ENCODE measurements at regions not wholly inside any gene's neighbourhood (a gene's known extent, or its start where the extent isn't known, plus 50 kb on each side); places are given as distances from the start of the nearest gene placed in this dataset.

- no peak for DNase-seq
- no peak overlapping the region for H3K27ac Mint-ChIP-seq
- H3K9me3 Mint-ChIP-seq: peaks cover 4 to 6% of the 10 kb centered on the region in 2 donors
- no peak overlapping the region for H3K4me3 Mint-ChIP-seq
- H3K4me1 Mint-ChIP-seq: no peaks in the 10 kb centered on the region
- no peaks in the 10 kb centered on the region for H3K27me3 Mint-ChIP-seq
- no peak for ATAC-seq
These were observed 344.5 kb upstream of the PPARGC1A start for GRCh38 chr4:24234288-24234848.

GRCh38 chr4:24230955-24231354 is 341.1 kb upstream of the PPARGC1A start:
- Mint-ChIP-seq H3K4me3 (no peak overlapping the region), H3K4me1 (no peaks in the 10 kb centered on the region), H3K27me3 (no peaks in the 10 kb centered on the region), H3K27ac (no peak overlapping the region), H3K9me3 (peaks cover 6 to 8% of the 10 kb centered on the region in 2 donors)
- DNase-seq (no peak), ATAC-seq (no peak)

- ATAC-seq (no peak), DNase-seq (no peak)
- H3K27ac Mint-ChIP-seq: no peak overlapping the region
- H3K4me1 Mint-ChIP-seq: no peaks in the 10 kb centered on the region
- no peak overlapping the region for H3K4me3 Mint-ChIP-seq
- H3K27me3 Mint-ChIP-seq: no peaks in the 10 kb centered on the region
- peaks cover 8 to 12% of the 10 kb centered on the region in 2 donors for H3K9me3 Mint-ChIP-seq
These were observed 340.1 kb upstream of the PPARGC1A start for GRCh38 chr4:24229978-24230377.

GRCh38 chr4:24228692-24229091 is 338.8 kb upstream of the PPARGC1A start:
- H3K9me3 Mint-ChIP-seq: peaks cover 20 to 23% of the 10 kb centered on the region in 2 donors
- ATAC-seq: no peak
- H3K4me3 Mint-ChIP-seq: no peak overlapping the region
- no peak overlapping the region for H3K27ac Mint-ChIP-seq
- DNase-seq: no peak
- no peaks in the 10 kb centered on the region for H3K4me1 Mint-ChIP-seq
- H3K27me3 Mint-ChIP-seq: no peaks in the 10 kb centered on the region

GRCh38 chr4:24226667-24227066 is 336.8 kb upstream of the PPARGC1A start:
- Mint-ChIP-seq H3K9me3 (peaks cover 20 to 23% of the 10 kb centered on the region in 2 donors), H3K4me1 (no peaks in the 10 kb centered on the region), H3K4me3 (no peak overlapping the region), H3K27ac (no peak overlapping the region), H3K27me3 (no peaks in the 10 kb centered on the region)
- ATAC-seq (no peak), DNase-seq (no peak)

GRCh38 chr4:24226023-24226422 is 336.2 kb upstream of the PPARGC1A start:
- no peak overlapping the region for H3K4me3 Mint-ChIP-seq
- no peak for DNase-seq
- no peaks in the 10 kb centered on the region for H3K27me3 Mint-ChIP-seq
- peaks cover 20 to 23% of the 10 kb centered on the region in 2 donors for H3K9me3 Mint-ChIP-seq
- no peak for ATAC-seq
- H3K4me1 Mint-ChIP-seq: no peaks in the 10 kb centered on the region
- H3K27ac Mint-ChIP-seq: no peak overlapping the region

- H3K27ac Mint-ChIP-seq: no peak overlapping the region
- ATAC-seq (no peak), DNase-seq (no peak)
- no peaks in the 10 kb centered on the region for H3K4me1 Mint-ChIP-seq
- peaks cover 19% of the 10 kb centered on the region in 2 donors for H3K9me3 Mint-ChIP-seq
- peaks cover 4% of the 10 kb centered on the region for H3K27me3 Mint-ChIP-seq
- H3K4me3 Mint-ChIP-seq: no peak overlapping the region
These were observed 334.6 kb upstream of the PPARGC1A start for GRCh38 chr4:24224446-24224845.

GRCh38 chr4:24219209-24219608 is 329.4 kb upstream of the PPARGC1A start:
- Mint-ChIP-seq H3K4me3 (no peak overlapping the region), H3K9me3 (peaks cover 3 to 12% of the 10 kb centered on the region in 2 donors), H3K27ac (no peak overlapping the region), H3K4me1 (no peaks in the 10 kb centered on the region), H3K27me3 (peaks cover 8% of the 10 kb centered on the region)
- ATAC-seq: no peak
- DNase-seq: no peak

GRCh38 chr4:24218566-24218965 is 328.7 kb upstream of the PPARGC1A start:
- no peak overlapping the region for H3K27ac Mint-ChIP-seq
- DNase-seq (no peak), ATAC-seq (no peak)
- peaks cover 0 to 7% of the 10 kb centered on the region in 2 donors for H3K9me3 Mint-ChIP-seq
- no peak overlapping the region for H3K4me3 Mint-ChIP-seq
- peaks cover 8% of the 10 kb centered on the region for H3K27me3 Mint-ChIP-seq
- H3K4me1 Mint-ChIP-seq: no peaks in the 10 kb centered on the region

- Mint-ChIP-seq H3K27me3 (peaks cover 8% of the 10 kb centered on the region), H3K4me3 (no peak overlapping the region), H3K9me3 (peaks cover 0 to 6% of the 10 kb centered on the region in 2 donors), H3K4me1 (no peaks in the 10 kb centered on the region), H3K27ac (no peak overlapping the region)
- ATAC-seq (no peak), DNase-seq (no peak)
These were observed 324.9 kb upstream of the PPARGC1A start for GRCh38 chr4:24214796-24215195.

- no peak for ATAC-seq
- no peak for DNase-seq
- H3K4me3 Mint-ChIP-seq: no peak overlapping the region
- no peaks in the 10 kb centered on the region for H3K9me3 Mint-ChIP-seq
- H3K4me1 Mint-ChIP-seq: no peaks in the 10 kb centered on the region
- H3K27me3 Mint-ChIP-seq: no peaks in the 10 kb centered on the region
- no peak overlapping the region for H3K27ac Mint-ChIP-seq
These were observed 324.1 kb upstream of the PPARGC1A start for GRCh38 chr4:24213961-24214360.

- DNase-seq (no peak), ATAC-seq (no peak)
- H3K9me3 Mint-ChIP-seq: no peaks in the 10 kb centered on the region
- H3K4me3 Mint-ChIP-seq: no peak overlapping the region
- no peak overlapping the region for H3K27ac Mint-ChIP-seq
- H3K27me3 Mint-ChIP-seq: no peaks in the 10 kb centered on the region
- H3K4me1 Mint-ChIP-seq: no peaks in the 10 kb centered on the region
These were observed 322.8 kb upstream of the PPARGC1A start for GRCh38 chr4:24212642-24213041.

- Mint-ChIP-seq H3K27me3 (no peaks in the 10 kb centered on the region), H3K9me3 (no peaks in the 10 kb centered on the region), H3K27ac (no peak overlapping the region), H3K4me3 (no peak overlapping the region), H3K4me1 (no peaks in the 10 kb centered on the region)
- no peak for ATAC-seq
- no peak for DNase-seq
These were observed 322.0 kb upstream of the PPARGC1A start for GRCh38 chr4:24211856-24212255.

GRCh38 chr4:24210332-24210902 is 320.6 kb upstream of the PPARGC1A start:
- ATAC-seq: no peak
- Mint-ChIP-seq H3K4me1 (no peaks in the 10 kb centered on the region), H3K27ac (no peak overlapping the region), H3K9me3 (no peaks in the 10 kb centered on the region), H3K4me3 (no peak overlapping the region), H3K27me3 (no peaks in the 10 kb centered on the region)
- DNase-seq: no peak

GRCh38 chr4:24209906-24210305 is 320.1 kb upstream of the PPARGC1A start:
- no peak overlapping the region for H3K4me3 Mint-ChIP-seq
- no peaks in the 10 kb centered on the region for H3K4me1 Mint-ChIP-seq
- H3K27me3 Mint-ChIP-seq: no peaks in the 10 kb centered on the region
- ATAC-seq: no peak
- H3K27ac Mint-ChIP-seq: no peak overlapping the region
- no peak for DNase-seq
- no peaks in the 10 kb centered on the region for H3K9me3 Mint-ChIP-seq

GRCh38 chr4:24209131-24209530 is 319.3 kb upstream of the PPARGC1A start:
- ATAC-seq (no peak), DNase-seq (no peak)
- Mint-ChIP-seq H3K4me1 (no peaks in the 10 kb centered on the region), H3K9me3 (no peaks in the 10 kb centered on the region), H3K4me3 (no peak overlapping the region), H3K27ac (no peak overlapping the region), H3K27me3 (no peaks in the 10 kb centered on the region)

GRCh38 chr4:24208691-24209090 is 318.8 kb upstream of the PPARGC1A start:
- H3K4me3 Mint-ChIP-seq: no peak overlapping the region
- H3K27ac Mint-ChIP-seq: no peak overlapping the region
- H3K4me1 Mint-ChIP-seq: no peaks in the 10 kb centered on the region
- H3K9me3 Mint-ChIP-seq: no peaks in the 10 kb centered on the region
- no peak for DNase-seq
- no peak for ATAC-seq
- H3K27me3 Mint-ChIP-seq: no peaks in the 10 kb centered on the region

Measured in stimulated activated naive CD8-positive, alpha-beta T cell treated with anti-CD3 and anti-CD28 coated beads, Interleukin-15, amount 100 ng/mL, for 72 hours (primary cell).